HG03520 (cell line): ENCODE measurements at regions not wholly inside any gene's neighbourhood (a gene's known extent, or its start where the extent isn't known, plus 50 kb on each side); places are given as distances from the start of the nearest gene placed in this dataset.

Experiments used
- ATAC-seq: cut with Tn5 transposase; IDR thresholded peaks from one replicate; pipeline ENCODE4 v1.9.1; 2021; ENCODE audit warnings: mild to moderate bottlenecking, moderate library complexity; ENCODE audit not compliant: unreplicated experiment

DNA sequence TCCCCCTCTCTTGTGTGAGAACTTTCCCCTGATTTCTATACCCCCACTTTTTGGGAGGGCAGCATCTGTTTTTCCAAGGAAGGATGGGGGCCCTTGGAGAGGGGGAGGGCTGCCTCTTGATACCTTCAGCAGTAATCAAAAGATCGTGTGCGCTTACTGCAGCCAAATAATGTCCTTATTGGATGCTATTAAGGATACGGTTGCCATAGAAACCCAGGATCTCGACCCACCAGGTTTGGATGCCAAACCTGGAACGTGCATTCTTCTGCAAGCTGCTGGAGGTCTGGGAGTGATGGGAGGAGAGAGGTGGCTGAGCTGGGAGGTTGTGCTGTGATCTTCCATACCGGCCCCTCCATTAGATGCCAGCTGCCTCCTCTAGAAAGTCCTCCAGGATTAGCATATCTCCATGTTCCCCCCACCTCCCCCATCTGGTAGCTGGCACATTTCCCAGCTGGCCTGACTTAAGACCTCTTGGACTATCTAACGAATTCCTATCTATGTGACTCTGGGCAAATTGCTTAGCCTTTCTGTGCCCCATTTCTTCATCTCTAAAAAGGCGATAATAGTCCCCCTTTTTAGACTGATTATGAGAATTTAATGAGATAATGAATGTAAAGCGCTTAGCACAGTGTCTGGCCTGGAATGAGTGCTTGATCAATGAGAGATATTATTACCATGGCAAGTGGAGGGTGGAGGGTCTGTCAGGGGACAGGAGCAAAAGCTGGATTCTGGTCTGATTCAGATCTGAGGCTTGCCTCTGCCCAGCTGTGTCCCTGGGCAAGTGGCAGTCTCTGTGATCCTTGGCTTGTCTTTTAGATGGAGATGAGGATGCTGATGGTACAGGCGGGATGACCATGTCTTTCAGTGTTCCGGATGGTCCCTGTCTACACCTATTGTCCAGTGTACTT, 78.5 kb upstream of the PCBD1 start:
- ATAC-seq, result no peak

DNA sequence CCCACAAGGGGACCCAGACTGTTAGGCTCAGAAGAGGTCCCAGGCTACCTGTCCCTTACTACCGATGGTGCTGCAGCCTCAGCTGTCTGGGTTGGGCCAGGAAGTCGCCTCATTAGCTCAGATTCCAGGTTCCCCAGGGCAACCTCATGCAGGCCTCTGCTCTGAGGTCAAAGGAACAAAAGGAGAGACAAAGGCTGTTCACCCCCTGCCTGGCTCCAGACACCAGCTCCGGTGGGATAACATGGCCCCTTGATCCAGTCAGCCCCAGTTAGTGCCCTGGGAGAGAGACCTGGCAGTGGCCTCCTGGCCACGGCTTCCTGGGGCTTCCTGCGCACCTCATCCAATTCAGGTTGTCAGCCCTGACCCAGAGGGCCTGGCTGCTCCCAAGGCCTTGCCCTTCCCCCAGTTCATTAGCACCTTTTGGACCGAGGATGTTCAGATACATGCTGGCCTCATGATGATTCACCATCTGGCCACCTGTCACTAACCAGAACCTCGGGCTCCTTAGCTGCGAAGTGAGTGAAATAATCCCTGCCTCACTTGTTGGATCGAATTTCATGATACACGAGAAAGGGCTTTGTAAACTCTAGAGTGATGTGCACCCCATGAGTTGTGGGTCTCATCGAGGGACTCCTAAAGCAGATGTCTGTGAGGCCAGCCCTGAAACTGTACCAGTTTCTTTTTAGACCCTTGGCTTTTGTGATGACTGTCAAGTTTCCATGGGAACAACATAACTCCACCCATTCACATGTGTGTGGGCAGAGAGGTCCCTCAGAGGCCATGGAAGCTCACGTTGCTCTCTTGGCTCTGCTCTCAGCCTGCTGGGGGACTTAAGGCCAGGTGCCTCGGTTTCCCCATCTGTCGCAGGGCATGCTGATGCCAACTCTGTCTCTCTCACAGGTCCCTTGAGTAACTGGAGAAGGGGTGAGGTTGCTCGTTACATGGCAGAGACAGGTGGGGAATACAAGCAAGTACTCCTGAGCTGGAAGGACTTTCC, 79.5 kb upstream of the PCBD1 start:
- ATAC-seq, result peak; percentile 89

DNA sequence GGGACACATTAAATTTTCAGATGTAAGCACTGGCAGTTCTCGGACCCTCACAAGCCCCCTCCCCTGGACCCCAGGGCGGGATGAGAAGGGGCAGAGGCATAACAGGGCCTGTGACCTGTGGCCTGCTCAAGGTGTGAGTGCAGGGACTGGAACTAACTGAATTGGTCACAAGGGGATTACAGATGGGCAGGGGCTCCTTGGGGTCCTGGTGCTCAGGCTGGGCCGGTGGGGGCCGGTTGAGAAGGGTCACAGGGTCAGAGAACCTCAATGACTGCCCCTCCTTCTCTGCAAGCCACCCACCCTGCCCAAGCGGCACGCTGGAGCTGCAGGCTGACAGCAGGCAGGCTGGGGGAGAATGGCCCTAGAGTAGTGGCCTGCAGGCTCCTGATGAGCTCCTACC, 80.8 kb upstream of the PCBD1 start:
- ATAC-seq, result no peak

DNA sequence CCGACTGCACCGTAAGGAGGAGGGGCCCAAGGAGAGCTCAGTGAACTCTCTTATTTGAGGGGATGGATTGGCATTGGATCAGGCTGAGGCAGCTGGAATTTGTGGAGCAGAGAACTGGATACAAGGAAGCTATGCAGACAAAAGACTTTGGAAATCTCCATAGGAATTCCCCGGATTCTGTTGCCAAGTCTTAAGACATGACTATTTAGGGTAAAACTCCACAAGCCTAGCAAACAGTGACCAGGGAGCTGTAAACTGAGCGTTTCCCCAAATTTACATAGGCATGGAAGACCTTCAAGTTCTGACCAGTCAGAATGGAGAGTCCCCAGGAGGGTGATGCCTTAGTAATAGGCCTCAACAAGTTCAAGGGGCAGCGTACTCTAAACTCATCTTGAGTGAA, 82.5 kb upstream of the PCBD1 start:
- ATAC-seq, result no peak

DNA sequence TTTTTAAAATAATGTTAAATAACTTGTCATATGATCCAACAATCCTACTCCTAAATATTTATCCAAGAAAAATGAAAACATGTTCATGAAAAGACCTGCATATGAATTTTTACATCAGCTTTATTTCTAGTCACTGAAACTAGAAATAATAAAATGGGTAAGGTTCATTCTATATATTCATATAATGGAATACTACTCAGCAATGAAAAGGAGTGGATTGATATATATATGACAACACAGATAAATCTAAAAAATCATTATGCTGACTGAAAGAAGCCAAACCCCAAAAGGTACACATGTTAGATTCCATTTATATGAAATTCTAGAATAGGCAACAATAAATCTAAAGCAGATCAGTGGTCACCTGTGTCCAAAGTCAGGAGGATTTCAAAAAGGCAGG, 84.9 kb upstream of the PCBD1 start:
- ATAC-seq, result no peak

DNA sequence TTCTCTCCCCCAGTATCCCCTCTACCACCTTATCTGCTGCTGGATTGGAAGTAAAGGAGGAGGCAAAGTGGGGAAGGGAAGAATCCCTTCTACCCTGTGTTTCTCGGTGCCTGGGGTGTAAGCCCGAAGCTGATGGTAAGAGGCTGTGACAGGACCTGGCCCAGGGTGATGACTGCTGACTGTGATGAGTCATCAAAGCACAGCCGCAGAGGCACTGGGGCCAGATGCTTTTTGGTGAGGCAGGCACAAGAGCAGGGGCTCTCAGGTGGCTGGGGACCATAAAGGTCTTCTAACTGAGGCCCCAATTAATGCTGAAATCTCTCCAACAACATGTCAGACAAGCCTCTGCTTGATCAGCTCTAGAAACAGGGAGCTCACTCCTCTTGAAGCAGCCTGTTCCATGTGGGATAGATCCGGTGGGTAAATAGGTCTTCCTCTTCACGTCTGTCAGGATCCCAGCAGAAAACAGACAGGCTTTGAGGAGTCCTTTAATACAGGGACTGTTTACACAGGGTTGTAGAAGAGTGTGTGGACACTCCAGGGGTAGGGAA, 86.1 kb upstream of the PCBD1 start:
- no peak for ATAC-seq

DNA sequence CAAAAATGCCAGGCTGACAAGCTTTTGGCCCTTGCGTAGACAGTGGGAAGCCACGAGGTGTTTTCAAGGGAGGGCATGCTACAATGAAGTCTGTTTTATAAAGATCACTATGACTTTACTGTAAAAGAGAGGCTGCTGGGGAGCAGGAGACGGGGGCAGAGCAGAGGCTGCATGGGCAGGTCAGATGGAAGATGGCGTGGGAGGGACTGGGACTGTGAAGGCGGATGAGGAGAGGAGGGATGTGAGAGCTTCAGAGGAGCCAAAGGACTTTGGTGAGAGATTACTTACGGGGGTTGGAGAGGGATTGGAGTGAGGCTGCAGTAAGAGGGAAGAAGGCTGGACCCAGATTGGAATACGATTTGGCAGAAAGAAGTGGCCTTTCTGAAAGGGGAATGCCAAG, 86.6 kb upstream of the PCBD1 start:
- ATAC-seq, result no peak

DNA sequence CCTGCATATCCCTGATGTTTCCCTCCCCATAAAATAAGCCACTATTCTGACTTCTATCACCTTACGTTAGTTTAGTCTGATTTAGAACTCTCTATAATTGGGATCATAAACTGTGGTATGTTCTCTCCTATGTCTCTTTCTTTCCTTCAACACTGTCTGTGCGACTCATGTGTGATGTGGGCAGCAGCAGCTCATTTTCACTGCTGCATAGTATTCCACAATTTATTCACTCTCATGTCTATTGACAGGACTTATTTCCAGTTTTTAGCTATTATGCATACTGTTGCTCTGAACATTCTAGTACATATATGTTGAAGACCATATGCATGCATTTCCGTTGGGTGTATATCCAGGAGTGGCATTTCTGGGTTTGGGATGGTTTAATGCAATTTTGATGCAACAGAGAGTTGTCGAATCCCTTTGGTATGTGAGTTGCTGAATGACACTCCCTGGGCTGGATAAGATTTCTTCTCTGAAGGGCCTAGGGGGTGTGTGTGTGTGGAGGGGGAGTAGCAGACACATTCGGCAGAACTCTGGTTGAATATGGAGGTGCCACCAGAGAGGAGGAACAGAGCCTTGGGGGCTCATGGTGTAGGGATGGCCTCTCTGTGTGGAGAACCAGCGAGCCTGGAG, 87.8 kb upstream of the PCBD1 start:
- ATAC-seq, result no peak

DNA sequence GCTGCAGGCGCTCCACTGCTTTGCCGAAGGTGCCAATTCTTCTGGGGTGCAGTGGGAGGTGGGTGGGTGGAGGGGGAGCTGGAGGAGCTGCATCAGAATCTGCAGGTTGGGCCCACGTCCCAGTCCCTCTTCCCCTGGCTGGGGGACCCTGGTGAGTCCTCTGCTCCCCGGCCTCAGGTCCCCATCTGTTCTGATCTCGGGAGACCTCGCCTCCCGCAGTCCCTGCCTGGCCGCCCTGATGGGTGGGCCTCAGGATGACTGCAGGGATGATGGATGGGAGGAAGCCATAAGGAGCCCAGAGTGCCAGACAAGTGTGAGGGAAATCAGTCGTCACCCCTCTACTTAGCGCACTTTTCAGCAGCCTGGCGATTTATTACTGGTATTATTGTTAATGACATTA, 89.3 kb upstream of the PCBD1 start:
- no peak for ATAC-seq

DNA sequence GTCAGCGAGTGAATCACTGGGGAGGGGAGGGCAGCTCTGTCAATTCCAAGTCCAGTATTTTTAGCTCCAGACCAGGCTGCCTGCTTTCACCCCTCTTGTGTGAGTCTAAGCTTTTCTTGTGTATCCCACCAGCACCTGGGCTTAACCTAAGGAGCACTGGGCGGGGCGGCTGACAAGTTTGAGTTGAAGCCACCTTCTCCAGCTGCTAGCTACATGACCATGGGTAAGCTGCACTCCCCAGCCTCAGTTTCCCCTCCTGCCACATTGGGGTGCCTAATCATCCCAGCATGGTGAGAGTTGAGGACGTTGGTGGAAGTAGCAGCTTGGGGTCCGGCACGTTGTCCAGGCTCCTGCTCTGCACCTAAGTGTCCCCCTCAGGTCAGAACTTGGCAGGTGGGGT, 89.8 kb upstream of the PCBD1 start:
- ATAC-seq, result no peak

DNA sequence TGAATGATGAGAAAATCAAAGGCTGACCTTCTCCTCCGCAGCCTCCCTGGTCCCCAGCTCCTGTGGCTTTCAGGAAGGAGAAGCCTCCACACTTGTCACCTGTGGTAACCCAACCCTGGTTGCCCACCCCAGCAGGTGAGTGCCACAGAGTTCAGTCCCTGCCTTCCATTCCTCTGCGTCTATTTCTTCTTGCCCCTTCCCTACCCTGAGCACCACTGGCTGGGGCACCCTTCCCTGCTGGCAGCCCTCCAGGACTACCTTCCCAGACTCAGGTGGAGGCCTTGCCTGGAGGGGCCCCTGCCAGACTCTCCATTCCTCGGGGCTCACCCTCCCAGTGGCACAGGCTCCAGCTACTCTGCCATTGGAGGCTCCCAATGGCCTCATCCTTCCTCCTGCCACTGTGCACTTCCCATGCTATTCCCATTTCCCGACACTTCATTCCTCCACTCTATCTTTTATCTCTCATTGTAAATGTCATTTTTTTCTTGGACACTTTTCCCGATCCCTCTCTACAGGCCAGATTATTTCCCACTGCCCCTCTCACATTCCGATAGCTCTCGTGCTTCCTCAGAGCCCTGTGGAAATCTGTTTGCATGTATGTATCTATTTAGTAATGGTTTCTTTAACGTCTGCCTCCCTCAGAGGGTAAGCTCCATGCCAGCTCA, 90.6 kb upstream of the PCBD1 start:
- no peak for ATAC-seq

DNA sequence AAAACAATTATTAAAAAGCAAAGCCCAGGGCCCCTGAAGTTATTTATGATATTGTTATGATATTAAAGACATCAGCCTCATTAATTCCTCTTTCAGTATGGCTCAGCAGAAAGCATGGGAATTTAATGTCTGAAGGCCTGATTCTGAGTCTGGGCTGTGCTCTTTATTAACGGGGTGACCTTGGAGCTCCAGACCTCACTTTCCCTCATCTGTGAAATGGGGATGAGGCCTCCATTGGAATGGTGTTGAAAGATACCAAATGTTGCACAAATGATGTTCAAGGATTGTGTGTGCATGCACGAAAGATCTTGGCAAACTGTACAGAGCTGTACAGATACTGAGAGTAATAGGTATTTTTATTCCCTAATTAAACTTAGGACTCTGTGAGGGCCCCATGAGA, 92.3 kb upstream of the PCBD1 start:
- no peak for ATAC-seq

DNA sequence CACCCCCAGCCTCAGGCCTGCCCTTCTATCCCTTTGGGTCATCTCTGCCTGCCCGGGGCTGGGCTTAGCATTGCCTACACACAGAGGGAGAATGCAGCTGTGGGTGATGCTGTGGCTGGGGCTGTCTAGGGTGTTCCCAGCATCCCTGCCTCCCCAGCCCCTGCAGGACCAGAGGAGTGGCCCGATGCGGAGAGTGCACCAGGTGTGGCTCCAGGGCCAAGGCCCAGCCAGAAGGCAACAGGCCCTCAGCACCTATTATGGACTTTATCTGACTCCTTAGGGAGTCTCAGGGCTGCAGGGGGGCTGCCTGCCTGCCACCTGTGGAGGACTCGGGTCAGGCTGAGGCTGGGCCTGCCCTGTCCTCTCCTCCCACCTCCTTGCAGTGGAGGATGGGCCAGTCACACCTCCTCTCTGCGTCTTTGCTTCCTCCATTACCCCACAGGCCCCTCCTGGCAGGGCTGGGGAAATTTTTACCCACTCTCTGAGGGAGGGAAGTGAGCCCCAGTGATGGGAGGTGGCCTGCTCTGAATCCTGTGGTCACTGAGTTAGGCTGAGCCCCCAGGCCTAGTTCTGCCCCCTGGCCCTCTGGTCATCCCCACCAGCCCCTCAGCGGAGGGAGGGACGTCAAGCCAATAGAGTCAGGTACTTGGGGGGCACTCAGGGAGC, 92.9 kb upstream of the PCBD1 start:
- ATAC-seq, result no peak

DNA sequence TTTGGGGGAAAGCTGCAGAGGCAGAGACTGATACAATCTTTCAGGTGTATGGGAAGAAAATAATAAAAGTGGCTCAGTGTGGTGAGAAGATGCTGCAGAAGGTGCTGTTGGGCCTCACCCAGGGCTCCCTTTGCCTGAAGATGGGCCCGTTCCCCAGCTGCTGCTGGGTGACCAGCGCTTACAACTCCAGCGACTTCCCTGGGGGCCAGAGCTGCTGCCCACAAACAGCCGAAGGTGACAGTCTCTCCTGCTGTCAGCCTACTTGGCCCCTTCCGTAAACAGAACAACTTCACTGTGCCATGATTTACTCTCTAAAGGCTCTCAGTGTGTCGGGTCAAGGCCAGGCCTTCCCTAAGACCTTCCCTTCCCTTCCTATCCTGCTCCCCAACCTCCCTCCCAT, 93.6 kb upstream of the PCBD1 start:
- no peak for ATAC-seq

DNA sequence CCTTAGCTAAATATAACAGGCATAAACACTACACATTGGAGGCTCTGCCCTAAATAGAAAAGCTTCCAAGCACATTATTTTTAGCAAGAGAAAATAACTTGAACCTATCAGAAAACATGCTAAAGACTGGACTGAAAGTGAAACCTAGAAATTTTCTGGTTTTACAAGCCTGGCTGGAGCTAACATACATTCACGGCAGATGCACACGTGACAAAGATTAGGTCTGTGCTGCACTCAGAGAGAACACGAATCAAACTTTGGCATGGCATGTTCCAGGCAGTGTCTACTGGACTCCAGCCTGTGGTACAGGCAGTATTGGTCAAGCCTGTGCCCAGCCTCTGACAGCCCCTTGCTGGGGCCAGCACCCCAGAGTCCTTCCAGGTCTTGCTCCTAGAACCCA, 94.1 kb upstream of the PCBD1 start:
- ATAC-seq, result peak; percentile 56

DNA sequence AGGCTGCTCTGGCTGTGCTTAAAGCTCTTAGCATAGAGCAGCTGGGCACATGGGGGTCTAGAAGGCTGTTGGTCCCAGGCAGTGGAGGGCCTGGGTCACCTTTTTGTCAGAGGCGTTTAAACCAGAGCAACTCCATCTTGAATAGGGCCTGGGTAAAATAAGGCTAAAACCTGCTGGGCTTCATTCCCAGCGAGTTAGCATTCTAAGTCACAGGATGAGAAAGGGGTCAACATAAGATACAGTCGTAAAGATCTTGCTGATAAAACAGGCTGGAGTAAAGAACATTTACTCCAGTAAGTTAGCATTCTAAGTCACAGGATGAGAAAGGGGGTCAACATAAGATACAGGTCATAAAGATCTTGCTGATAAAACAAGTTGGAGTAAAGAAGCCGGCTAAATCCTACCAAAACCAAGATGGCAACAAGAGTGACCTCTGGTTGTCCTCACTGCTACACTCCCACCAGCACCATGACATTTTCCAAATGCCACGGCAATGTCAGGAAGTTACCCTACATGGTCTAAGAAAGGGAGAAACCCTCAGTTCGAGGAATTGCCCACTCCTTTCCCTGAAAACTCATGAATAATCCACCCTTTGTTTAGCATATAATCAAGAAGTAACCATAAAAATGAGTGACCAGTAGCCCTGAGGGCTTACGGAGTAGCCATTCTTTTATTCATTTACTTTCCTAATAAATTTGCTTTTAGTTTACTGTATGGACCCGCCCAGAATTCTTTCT, 96.8 kb upstream of the PCBD1 start:
- ATAC-seq, result no peak

DNA sequence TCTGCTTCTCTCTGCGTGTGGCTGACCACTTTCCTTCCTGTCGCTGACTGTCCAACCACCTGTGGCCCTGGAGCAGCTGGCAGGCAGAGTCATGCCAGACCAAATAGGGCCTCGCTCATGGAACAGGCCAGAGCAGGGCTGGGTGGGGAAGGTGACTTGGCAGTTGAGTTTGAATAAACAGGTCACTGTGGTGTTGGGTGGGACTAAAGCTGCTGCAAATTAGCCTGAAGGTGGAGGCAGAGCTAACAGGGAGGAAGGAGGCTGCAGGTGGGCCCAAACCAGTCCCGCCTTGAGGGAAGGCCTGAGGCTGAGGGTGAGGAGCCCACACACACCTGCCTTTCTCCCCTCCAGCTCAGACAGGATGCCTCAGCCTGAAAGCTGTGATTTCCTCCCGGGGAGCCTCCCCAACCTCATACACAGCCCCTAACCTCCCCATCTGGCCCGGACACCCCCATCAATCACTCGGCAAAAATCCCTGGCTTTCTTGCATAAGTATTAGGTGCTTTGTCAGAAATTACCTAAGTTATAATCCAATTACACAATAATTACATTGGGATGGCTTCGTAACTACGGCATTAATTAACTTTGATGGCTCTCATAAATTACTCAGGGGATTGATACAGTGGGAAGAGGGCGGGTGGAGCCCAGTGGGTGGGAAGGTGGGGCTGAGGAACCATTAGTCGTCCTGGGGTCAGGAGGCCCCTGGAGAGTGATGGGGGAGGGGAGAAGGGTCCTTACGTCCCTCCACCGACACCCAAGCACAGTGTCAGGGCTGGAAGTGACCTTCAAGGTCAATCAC, 97.7 kb upstream of the PCBD1 start:
- ATAC-seq, result no peak

DNA sequence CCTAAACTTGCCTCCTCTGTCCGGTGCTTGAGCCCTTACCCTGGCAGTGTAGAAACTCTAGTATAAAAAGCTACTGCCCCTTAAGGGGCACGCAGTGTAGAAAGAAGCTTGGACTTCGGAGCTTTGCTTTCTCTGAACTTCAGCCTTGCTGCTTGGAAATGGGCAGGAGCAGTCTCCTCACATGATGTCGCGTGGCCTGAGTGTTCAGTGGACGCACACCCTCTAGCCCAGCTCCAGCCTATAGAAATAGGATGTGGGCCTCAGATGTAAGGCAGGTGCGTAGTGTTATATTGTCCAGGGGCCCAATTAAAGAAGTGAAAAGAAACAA, 98.2 kb upstream of the PCBD1 start:
- no peak for ATAC-seq
